Endodermal cell (in vitro differentiated cells): ENCODE measurements at regions not wholly inside any gene's neighbourhood (a gene's known extent, or its start where the extent isn't known, plus 50 kb on each side); places are given as distances from the start of the nearest gene placed in this dataset.

ENCODE experiments used
- DNase-seq: peaks from one replicate; pipeline ENCODE4 v3.0.0-alpha.2; 2017
- H3K27ac ChIP-seq: 2 replicates; pipeline ENCODE4 v1.5.1; 2013; ENCODE audit warnings: mild to moderate bottlenecking, low read depth, low read length, moderate library complexity
- H3K27me3 ChIP-seq: 2 replicates; pipeline ENCODE4 v1.6.1; 2013; ENCODE audit warnings: mild to moderate bottlenecking, low read length, moderate library complexity; ENCODE audit not compliant: insufficient read depth, control insufficient read depth, poor library complexity, severe bottlenecking
- H3K36me3 ChIP-seq: 2 replicates; pipeline ENCODE4 v1.7.0; 2013; ENCODE audit warnings: mild to moderate bottlenecking, low read length, moderate library complexity; ENCODE audit not compliant: control insufficient read depth, insufficient read depth
- H3K4me1 ChIP-seq: one replicate; pipeline ENCODE4 v1.7.0; 2013; ENCODE audit warnings: low read length; ENCODE audit not compliant: control insufficient read depth, insufficient read depth
- H3K4me3 ChIP-seq: 2 replicates; pipeline ENCODE4 v1.5.1; 2013; ENCODE audit warnings: mild to moderate bottlenecking, low read length, moderate library complexity
- H3K9ac ChIP-seq: 2 replicates; pipeline ENCODE4 v1.6.1; 2013; ENCODE audit warnings: mild to moderate bottlenecking, low read length, moderate library complexity; ENCODE audit not compliant: poor library complexity, severe bottlenecking; ENCODE audit errors: extremely low read depth
- H3K9me3 ChIP-seq: 2 replicates; pipeline ENCODE4 v1.6.1; 2013; ENCODE audit warnings: mild to moderate bottlenecking, low read length, moderate library complexity; ENCODE audit not compliant: control insufficient read depth
- H3K27ac Mint-ChIP-seq: 2 replicates; pipeline ENCODE4 v1.8.0; 2020; ENCODE audit warnings: mixed read lengths
- H3K27me3 Mint-ChIP-seq: 2 replicates; pipeline ENCODE4 v1.8.0; 2021; ENCODE audit warnings: mild to moderate bottlenecking, mixed read lengths; ENCODE audit not compliant: insufficient read depth
- H3K36me3 Mint-ChIP-seq: 2 replicates; pipeline ENCODE4 v1.8.0; 2020; ENCODE audit warnings: low read depth, mixed read lengths
- H3K4me1 Mint-ChIP-seq: 2 replicates; pipeline ENCODE4 v1.8.0; 2020; ENCODE audit warnings: mixed read lengths
- H3K4me3 Mint-ChIP-seq: 2 replicates; pipeline ENCODE4 v1.8.0; 2020; ENCODE audit warnings: mild to moderate bottlenecking, moderate library complexity, mixed read lengths
- H3K9me3 Mint-ChIP-seq: 2 replicates; pipeline ENCODE4 v1.8.0; 2020; ENCODE audit warnings: mild to moderate bottlenecking, mixed read lengths
- CTCF ChIP-seq: fragments of 200-600 bp; sonication (generic); conservative IDR thresholded peaks from 2 replicates; pipeline ENCODE4 v1.5.0; 2021; ENCODE audit warnings: antibody characterized with exemption, mild to moderate bottlenecking
- WGBS, 2 experiments: methylation state at CpG; one replicate each; pipeline versions ENCODE4 v1.1.5 to v1.1.7; 2013; ENCODE audit warnings: missing lambda C conversion rate in 2 of 2, mixed read lengths in 1 of 2; ENCODE audit not compliant: insufficient coverage in 1 of 2, insufficient read length in 1 of 2; 5-methylcytosine and 5-hydroxymethylcytosine counted together

GRCh38 chr17:36856222-36856621 is 81.1 kb upstream of the LHX1 start:
- Mint-ChIP-seq H3K27me3 (no peaks in the 10 kb centered on the region), H3K36me3 (no peaks in the 10 kb centered on the region), H3K4me3 (no peak overlapping the region), H3K9me3 (no peaks in the 10 kb centered on the region), H3K4me1 (peaks cover 23% of the 10 kb centered on the region), H3K27ac (no peak overlapping the region)
- H3K4me3 ChIP-seq = no peak overlapping the region
- peaks cover 5% of the 10 kb centered on the region for H3K4me1 ChIP-seq
- TF ChIP-seq CTCF = no peak
- H3K27me3 ChIP-seq = no peaks in the 10 kb centered on the region
- no peaks in the 10 kb centered on the region for H3K36me3 ChIP-seq
- H3K27ac ChIP-seq = no peak overlapping the region
- WGBS, 2 experiments = 87 to 95% methylated on average over 4 to 7 of the region's 7 CpGs
- no peak for DNase-seq
- no peaks in the 10 kb centered on the region for H3K9me3 ChIP-seq
- no peak overlapping the region for H3K9ac ChIP-seq

GRCh38 chr17:36856903-36857381 is 80.3 kb upstream of the LHX1 start:
- 92 to 95% methylated on average over 11 to 16 of the region's 16 CpGs for WGBS, 2 experiments
- Histone ChIP-seq H3K27me3 (no peaks in the 10 kb centered on the region), H3K4me1 (peaks cover 6% of the 10 kb centered on the region), H3K9ac (no peak overlapping the region), H3K4me3 (no peak overlapping the region), H3K27ac (no peak overlapping the region), H3K36me3 (no peaks in the 10 kb centered on the region), H3K9me3 (no peaks in the 10 kb centered on the region)
- no peak overlapping the region for H3K4me3 Mint-ChIP-seq
- DNase-seq = no peak
- H3K36me3 Mint-ChIP-seq = no peaks in the 10 kb centered on the region
- peaks cover 23% of the 10 kb centered on the region for H3K4me1 Mint-ChIP-seq
- TF ChIP-seq CTCF = no peak
- no peaks in the 10 kb centered on the region for H3K9me3 Mint-ChIP-seq
- H3K27ac Mint-ChIP-seq = no peak overlapping the region
- no peaks in the 10 kb centered on the region for H3K27me3 Mint-ChIP-seq

- Mint-ChIP-seq H3K4me3 (no peak overlapping the region), H3K4me1 (peaks cover 28% of the 10 kb centered on the region), H3K9me3 (no peaks in the 10 kb centered on the region), H3K36me3 (no peaks in the 10 kb centered on the region), H3K27me3 (no peaks in the 10 kb centered on the region), H3K27ac (no peak overlapping the region)
- Histone ChIP-seq H3K4me1 (peaks cover 8% of the 10 kb centered on the region), H3K27me3 (no peaks in the 10 kb centered on the region), H3K27ac (no peak overlapping the region), H3K36me3 (no peaks in the 10 kb centered on the region), H3K9ac (no peak overlapping the region), H3K4me3 (no peak overlapping the region), H3K9me3 (no peaks in the 10 kb centered on the region)
- WGBS, 2 experiments = 91 to 92% methylated on average over 9 to 13 of the region's 13 CpGs
- no peak for TF ChIP-seq CTCF
- DNase-seq = no peak
These were observed 79.6 kb upstream of the LHX1 start for GRCh38 chr17:36857698-36858097.
